HG02588 (cell line): ENCODE measurements at regions not wholly inside any gene's neighbourhood (a gene's known extent, or its start where the extent isn't known, plus 50 kb on each side); places are given as distances from the start of the nearest gene placed in this dataset.
"Not testable (repeated sequence)": the region's sequence is repeated elsewhere in the genome, so short reads cannot be mapped to it uniquely, and the experiment has no call there.

Experiments
- ATAC-seq: cut with Tn5 transposase; IDR thresholded peaks from one replicate; pipeline ENCODE4 v1.9.1; 2021; ENCODE audit warnings: mild to moderate bottlenecking, moderate library complexity; ENCODE audit not compliant: unreplicated experiment

DNA sequence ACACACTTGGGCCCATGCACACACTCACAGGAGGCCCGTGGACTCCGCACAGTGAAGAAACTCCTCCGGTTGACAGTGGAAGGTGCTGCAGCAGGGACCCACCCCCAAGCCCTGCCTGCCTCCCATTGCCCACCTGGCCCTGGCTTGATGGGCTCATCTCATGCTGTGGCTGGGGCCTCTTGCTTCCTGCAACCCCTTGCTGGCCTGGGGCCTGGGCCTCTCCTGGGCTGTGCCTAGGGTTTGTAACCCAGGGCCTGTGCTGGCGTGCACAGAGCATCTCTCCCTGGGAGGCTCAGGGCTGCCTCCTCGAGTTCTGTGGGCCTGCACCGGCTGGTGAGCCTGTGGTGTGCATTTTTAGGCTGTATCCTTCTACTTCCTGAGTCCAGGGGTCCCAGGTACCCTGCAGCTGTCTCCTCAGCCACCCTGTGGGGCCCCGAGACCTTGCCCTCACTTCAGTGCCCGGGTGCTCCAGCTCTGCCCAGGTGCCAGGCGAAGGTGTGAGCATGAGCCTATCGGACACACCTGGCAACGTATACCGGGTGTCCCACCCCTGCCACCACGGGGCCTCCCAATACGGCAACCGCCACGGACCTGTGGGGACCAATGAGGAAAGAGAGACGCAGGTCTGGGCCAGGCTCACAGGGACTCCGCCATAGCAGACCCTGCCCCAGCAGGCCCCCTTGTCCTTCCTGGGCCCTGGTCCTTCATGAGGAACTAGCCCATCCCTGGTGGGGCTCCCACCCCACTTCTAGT lies 158.3 kb upstream of the POTEB2 start:
- ATAC-seq, result not testable (repeated sequence)

DNA sequence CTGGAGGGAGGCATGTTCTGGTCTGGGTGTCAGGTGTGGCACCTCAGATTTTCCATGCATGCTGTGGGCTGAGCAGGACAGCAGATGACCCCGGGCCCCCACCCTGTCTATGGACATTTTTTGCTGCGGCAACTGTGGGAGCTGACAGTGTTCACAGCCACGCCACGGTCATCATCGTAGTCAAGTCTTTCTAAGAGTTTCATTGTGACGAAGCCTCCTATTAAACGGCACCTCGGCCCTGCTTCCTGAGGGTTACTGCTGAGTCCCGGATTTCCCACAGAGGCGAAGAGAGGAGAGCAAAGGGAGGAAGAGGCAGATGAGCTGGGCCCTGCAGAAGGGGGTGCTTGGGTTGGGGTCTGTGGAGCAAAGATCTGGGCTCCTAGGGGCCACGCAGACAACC lies 152.1 kb upstream of the POTEB2 start:
- ATAC-seq, result not testable (repeated sequence)

GRCh38 chr15:21017326-21017725 lies 151.2 kb upstream of the POTEB2 start:
- not testable (repeated sequence) for ATAC-seq

DNA sequence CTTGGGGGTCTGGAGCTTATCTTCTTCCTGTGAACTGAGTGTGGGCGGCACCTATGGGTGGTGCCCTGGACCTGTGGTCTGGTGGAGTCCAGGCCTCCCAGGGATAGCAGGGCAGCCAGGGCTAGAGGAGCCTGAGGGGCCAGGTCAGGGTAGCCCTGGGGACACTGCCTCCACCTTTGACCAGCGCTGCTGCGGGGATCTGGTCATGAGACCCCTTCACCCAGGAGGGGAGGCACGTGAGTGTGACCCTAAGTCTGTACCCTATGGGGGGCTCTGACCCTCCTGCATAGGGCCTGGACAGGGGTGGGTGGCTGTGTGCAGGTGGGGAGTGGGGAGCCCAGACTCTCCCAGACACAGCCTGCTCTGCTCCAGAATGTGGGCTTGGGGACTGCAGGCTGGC lies 150.5 kb upstream of the POTEB2 start:
- not testable (repeated sequence) for ATAC-seq

GRCh38 chr15:21015171-21015570 lies 149.1 kb upstream of the POTEB2 start:
- not testable (repeated sequence) for ATAC-seq

DNA sequence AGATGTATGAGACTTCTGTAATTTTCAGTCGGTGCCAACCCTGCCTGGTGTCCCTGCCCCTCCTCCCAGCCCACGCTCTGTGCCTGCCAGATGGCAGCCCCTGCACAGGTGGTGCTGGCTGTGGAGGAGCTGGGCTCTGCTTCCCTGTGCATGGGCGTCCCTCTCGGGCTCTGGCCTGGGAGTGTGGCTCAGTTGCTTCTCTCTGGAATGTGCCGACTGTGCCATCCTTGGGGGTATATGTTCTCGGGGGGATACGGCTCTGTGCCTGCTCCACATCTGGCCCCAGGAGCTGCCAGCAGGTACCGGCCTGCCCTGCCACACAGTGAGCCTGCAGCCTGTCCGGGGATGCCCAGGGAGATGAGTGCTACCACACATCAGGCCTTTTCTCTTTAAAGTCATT lies 147.2 kb upstream of the POTEB2 start:
- not testable (repeated sequence) for ATAC-seq

GRCh38 chr15:21009651-21010050 lies 143.5 kb upstream of the POTEB2 start:
- not testable (repeated sequence) for ATAC-seq

DNA sequence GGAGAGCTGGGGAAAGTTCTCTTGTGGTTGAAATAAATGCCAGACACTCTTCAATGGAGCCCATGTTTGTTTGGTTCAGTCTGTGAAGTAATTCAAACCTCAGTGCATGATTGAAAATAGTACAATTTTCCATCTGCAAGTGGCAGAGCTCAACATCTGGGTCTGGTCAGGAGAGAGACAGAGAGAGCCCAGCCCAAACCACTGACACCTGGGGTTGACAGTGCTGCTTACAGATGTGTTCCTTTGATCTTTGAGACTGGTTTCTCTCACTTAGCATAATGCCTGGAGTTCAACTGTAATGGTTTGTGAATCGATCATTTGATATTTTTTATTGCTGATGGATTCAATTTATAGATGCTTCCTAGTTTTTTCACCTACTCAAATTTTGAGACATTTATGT lies 137.3 kb upstream of the POTEB2 start:
- ATAC-seq, result not testable (repeated sequence)

DNA sequence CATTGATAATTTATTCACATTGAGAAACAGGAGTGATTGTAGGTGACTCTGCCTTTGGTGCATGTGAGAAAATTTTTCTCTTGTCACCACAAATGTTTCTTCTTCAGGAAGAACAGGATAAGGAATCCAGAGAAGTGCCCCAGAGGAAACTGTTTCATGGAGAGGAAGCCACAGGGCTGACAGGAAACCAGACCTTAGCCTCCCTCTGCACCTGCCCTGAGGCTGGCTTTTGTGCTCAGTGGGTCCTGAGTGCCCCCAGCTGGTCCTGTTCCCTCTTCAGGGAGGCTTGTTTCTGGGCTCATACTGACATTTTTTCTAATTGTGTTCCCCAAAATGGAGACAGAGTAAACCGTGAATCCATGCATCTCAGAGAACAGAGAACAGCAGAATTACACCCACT lies 135.8 kb upstream of the POTEB2 start:
- ATAC-seq, result not testable (repeated sequence)

DNA sequence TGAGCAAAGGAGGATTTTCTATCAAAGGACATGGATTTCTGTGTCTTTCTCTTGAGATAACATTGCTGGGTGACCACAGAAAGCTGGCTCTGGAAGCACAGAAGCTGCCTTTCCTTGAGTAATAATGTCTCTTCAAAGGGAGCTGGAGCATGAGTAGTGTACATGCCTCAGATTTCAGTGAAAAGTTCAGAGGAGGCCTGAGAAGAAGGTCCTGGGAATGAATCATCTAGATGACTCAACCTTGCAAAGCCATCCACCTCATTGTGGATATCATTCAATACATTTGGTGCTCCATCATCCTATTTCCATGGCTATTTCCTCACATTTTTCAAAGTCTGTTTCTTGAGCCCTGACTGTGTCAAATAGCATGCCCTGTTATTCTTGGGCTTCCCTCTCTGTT lies 125.6 kb upstream of the POTEB2 start:
- not testable (repeated sequence) for ATAC-seq

- ATAC-seq, result not testable (repeated sequence)
These were observed 125.1 kb upstream of the POTEB2 start for GRCh38 chr15:20991253-20991652.

- not testable (repeated sequence) for ATAC-seq
These were observed 120.7 kb upstream of the POTEB2 start for GRCh38 chr15:20986775-20987174.

DNA sequence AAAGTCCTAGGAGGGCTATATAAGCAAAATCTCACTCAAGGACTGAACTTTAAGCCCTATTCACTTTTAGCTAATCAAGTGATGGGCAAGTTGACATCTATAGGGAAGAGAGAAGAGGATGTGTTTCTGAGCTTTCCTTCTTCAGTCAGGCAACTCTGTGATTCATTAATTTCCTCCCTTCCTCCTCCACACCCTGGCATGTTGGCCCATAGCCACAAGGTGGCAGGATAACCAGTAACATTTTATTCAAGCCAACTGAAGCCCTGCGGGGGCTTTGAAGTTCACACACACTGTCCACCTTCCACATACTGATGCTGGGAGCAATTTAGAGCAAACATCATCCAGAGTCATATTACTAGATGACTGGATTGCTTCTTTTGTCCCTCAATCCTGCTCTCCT lies 111.9 kb upstream of the POTEB2 start:
- ATAC-seq, result peak; percentile 84

DNA sequence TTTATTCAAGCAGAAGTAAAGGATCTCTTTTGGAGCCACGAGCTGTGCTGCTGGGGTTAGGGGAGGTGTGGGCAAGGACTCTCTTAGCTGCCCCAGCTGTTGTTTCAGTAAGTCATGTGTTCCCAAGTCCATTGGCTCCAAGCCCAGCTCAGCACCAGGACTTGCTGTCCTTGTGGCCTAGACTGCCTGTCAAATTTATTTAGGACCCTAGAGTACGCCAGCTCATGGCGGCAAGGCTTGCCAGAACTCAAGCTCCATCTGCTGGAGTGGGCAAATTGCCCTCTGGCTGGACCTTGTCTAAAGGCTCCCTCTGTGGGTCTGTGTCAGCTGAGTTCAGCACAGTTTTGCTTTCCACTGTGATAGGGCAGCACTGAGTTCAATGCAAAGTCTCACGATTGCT lies 106.6 kb upstream of the POTEB2 start:
- not testable (repeated sequence) for ATAC-seq

DNA sequence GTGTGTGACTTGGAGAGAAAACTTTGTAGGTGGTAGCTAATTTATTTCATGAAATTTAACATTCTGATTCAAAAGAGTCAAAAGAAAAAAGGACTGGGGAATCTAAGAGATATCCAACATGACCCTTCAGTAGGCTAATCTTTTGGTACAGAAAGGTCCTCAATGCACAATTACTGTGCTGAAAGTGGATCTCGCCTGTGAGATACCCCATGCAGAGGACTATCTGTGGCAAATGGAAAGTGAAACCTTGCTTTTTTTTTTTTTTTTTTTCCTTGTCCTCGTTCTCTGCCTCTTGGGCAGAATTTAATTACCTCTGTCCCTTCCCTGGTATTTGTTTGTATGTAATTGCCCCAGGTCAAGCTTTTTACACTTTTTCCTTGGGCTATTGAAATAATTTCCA lies 93.2 kb upstream of the POTEB2 start:
- not testable (repeated sequence) for ATAC-seq

DNA sequence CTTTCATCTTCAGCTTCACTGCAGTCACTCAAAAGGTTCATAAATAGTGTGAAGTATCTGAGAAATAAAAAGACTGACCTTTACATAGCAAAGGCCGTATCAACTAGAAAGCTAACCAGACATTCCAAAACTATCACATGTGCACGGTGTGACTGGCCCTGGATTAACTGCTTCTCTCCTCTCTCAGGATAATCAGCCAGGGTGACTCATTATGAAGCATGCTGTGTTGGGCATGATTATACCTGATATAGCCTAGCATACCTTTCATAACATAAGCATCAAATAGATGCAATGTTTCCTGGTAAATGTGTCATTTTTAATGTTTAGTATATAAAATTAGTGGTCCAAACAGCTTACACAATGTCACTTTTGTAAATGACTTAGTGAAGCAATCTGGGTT lies 63.2 kb upstream of the POTEB2 start:
- not testable (repeated sequence) for ATAC-seq
